ENCODE measurements at regions not wholly inside any gene's neighbourhood (a gene's known extent, or its start where the extent isn't known, plus 50 kb on each side); places are given as distances from the start of the nearest gene placed in this dataset.

- TF ChIP-seq, protein P1, sequence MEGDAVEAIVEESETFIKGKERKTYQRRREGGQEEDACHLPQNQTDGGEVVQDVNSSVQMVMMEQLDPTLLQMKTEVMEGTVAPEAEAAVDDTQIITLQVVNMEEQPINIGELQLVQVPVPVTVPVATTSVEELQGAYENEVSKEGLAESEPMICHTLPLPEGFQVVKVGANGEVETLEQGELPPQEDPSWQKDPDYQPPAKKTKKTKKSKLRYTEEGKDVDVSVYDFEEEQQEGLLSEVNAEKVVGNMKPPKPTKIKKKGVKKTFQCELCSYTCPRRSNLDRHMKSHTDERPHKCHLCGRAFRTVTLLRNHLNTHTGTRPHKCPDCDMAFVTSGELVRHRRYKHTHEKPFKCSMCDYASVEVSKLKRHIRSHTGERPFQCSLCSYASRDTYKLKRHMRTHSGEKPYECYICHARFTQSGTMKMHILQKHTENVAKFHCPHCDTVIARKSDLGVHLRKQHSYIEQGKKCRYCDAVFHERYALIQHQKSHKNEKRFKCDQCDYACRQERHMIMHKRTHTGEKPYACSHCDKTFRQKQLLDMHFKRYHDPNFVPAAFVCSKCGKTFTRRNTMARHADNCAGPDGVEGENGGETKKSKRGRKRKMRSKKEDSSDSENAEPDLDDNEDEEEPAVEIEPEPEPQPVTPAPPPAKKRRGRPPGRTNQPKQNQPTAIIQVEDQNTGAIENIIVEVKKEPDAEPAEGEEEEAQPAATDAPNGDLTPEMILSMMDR (IDR thresholded peaks at IDR 0.05; ENCODE audit: low read depth, low read length) = no peak
- TF ChIP-seq POLR2A (IDR thresholded peaks at IDR 0.05; ENCODE audit: extremely low read depth, insufficient read length) = no peak
- TF ChIP-seq MYC (IDR thresholded peaks at IDR 0.05; ENCODE audit: low read depth, low read length) = no peak
- TF ChIP-seq, protein P2, sequence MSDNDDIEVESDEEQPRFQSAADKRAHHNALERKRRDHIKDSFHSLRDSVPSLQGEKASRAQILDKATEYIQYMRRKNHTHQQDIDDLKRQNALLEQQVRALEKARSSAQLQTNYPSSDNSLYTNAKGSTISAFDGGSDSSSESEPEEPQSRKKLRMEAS (IDR thresholded peaks at IDR 0.05; ENCODE audit: low read depth, low read length) = no peak
Observed at GRCh38 chr4:36716874-36717273, 435.5 kb downstream of the DTHD1 start.

All from NB4 (cell line).